ENCODE measurements at regions not wholly inside any gene's neighbourhood (a gene's known extent, or its start where the extent isn't known, plus 50 kb on each side); places are given as distances from the start of the nearest gene placed in this dataset.
A peak's percentile ranks its signal among the peaks of the same experiment; 100 is the strongest.

DNA sequence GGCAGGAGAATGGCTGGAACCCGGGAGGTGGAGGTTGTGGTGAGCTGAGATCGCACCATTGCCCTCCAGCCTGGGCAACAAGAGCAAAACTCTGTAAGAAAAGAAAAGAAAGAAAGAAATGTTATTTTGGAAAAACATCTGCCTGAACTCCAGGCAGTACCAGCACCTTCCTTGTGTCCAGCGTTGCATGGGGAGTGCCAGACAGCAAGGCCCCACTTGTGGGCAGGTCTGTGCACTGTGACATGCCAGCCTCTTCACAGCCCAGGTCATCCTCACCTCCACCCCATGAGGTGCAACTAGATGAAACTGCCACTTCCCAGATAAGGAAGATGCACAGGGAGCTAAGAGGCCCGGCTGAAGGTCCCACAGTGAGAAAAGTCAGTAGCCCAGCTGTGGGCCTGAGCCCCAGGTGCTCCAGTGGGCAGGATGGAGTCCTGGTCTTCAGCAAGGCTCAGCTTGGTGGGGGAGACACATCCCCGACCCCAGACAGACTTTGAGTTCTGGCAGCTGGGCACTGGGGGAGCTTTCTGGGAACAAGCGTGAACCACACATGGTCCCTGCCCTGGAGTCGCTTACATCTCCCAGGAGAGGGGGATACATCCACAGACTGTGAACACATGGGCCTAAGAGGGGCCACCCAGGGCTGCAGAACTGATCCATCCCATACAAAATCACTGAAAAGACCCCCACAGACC lies 146.9 kb upstream of the IER5L start:
- DNase-seq (ENCODE audit: low spot score) = no peak
- Mint-ChIP-seq H3K36me3 (ENCODE audit: low read depth) (no peaks in the 10 kb centered on the region), H3K27me3 (ENCODE audit: low read depth) (no peaks in the 10 kb centered on the region), H3K4me1 (ENCODE audit: low read depth) (peaks cover 68% of the 10 kb centered on the region), H3K9me3 (ENCODE audit: low read depth) (no peaks in the 10 kb centered on the region), H3K4me3 (ENCODE audit: unreplicated experiment) (no peak overlapping the region), H3K27ac (ENCODE audit: unreplicated experiment) (no peak overlapping the region)
- TF ChIP-seq, protein P1, sequence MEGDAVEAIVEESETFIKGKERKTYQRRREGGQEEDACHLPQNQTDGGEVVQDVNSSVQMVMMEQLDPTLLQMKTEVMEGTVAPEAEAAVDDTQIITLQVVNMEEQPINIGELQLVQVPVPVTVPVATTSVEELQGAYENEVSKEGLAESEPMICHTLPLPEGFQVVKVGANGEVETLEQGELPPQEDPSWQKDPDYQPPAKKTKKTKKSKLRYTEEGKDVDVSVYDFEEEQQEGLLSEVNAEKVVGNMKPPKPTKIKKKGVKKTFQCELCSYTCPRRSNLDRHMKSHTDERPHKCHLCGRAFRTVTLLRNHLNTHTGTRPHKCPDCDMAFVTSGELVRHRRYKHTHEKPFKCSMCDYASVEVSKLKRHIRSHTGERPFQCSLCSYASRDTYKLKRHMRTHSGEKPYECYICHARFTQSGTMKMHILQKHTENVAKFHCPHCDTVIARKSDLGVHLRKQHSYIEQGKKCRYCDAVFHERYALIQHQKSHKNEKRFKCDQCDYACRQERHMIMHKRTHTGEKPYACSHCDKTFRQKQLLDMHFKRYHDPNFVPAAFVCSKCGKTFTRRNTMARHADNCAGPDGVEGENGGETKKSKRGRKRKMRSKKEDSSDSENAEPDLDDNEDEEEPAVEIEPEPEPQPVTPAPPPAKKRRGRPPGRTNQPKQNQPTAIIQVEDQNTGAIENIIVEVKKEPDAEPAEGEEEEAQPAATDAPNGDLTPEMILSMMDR (IDR thresholded peaks at IDR 0.05) = no peak

DNA sequence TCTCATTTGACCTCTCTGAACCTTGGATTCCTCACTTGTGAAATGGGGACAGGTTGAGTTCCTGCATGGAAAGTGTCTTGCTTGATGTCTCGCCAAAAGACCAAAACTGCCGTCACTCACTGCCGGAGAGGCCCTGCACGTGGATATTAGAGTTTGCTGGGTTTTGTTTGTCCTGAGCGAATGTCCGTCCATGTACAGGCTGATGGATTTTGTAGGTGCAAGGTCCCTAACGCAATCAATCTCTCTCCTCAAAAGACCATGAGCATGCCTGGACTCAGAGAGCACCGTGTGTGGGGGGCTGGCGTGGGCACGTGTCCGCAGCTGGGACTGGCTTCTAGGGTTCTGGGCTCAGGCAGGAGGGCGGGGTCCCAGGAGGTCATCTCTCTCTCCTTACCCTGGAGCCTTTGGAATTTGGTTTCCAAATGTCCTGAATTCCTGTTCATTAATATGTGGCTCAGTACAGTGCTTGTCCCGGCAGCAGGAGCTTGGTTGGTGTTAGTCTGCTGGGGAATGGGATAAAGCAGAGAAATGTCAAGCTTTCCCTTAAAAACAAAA lies 146.0 kb upstream of the IER5L start:
- no peak overlapping the region for H3K4me3 Mint-ChIP-seq (ENCODE audit: unreplicated experiment)
- TF ChIP-seq, protein P1 (IDR thresholded peaks at IDR 0.05) = no peak
- peaks cover 73% of the 10 kb centered on the region for H3K4me1 Mint-ChIP-seq (ENCODE audit: low read depth)
- H3K36me3 Mint-ChIP-seq (ENCODE audit: low read depth) = no peaks in the 10 kb centered on the region
- peak overlapping the region; percentile 71 for H3K27ac Mint-ChIP-seq (ENCODE audit: unreplicated experiment)
- H3K9me3 Mint-ChIP-seq (ENCODE audit: low read depth) = no peaks in the 10 kb centered on the region
- H3K27me3 Mint-ChIP-seq (ENCODE audit: low read depth) = no peaks in the 10 kb centered on the region
- DNase-seq (ENCODE audit: low spot score) = peak; percentile 28

DNA sequence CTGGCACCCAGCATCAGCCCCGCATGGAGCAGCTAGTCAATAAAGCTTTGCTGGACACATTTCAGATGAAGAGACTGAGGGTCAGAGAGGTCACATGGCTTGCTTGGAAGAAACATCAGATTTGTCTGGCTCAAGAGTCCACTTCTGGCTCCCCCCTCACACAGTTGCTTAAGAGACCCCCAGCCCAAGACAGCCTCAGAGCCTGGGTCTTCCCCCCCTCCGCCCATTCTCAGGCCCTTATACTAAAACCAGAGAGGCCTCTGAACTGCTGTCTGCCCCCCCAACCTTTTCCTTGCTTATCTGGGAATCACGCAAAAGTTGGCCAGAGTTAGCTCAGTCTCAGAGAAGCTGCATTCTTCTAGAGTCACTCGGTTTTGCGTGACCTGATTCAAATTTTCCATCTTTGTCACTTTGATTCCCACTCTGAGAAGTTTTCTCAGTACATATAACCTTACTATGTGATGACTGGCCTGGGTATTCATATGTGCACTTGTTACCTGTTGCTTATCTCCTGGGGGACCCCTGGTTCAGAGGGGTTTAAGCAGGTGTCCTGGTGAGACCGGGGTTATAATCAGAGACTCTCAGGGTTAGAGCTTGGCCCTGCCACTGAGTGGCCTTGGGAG lies 145.4 kb upstream of the IER5L start:
- Mint-ChIP-seq H3K27me3 (ENCODE audit: low read depth) (no peaks in the 10 kb centered on the region), H3K9me3 (ENCODE audit: low read depth) (no peaks in the 10 kb centered on the region), H3K36me3 (ENCODE audit: low read depth) (no peaks in the 10 kb centered on the region), H3K4me3 (ENCODE audit: unreplicated experiment) (no peak overlapping the region), H3K4me1 (ENCODE audit: low read depth) (peaks cover 73% of the 10 kb centered on the region), H3K27ac (ENCODE audit: unreplicated experiment) (peak overlapping the region; percentile 71)
- TF ChIP-seq, protein P1 (IDR thresholded peaks at IDR 0.05) = no peak
- DNase-seq (ENCODE audit: low spot score) = no peak

DNA sequence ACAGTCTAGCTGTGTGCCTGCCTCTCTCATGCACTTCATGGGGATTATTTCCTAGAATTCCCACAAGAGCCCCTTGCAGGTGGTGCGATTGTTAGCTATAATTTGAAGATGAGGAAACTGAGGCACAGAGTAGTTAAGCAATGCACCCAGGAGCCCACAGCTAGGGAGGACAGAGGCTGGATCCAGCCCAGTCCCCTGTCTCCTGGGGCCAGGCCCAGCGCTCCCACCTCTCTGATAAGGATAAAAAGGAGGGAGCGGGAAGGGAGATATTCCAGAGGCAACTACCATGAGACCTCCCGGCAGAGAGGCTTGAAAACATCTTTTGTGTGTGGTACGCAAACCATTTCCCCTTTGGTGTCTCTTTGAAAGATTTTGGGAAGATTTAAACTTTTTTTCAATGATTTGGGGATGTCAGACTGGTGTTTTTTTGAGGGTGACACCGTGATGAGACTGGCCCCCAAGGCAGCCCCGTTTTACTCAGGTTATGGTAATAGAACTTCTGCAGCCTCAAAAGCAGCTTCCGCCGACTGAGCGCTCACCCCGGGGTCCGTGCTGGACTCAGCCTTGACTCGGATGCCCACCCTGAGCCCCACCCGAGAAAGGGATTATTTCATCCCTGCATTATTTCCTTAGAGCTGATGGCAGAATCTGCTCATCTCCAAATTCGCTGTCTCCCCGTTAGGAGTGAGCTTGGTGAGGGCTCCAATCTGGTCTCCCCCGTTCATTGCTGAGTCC lies 144.7 kb upstream of the IER5L start:
- H3K4me1 Mint-ChIP-seq (ENCODE audit: low read depth) = peaks cover 73% of the 10 kb centered on the region
- H3K4me3 Mint-ChIP-seq (ENCODE audit: unreplicated experiment) = no peak overlapping the region
- H3K27ac Mint-ChIP-seq (ENCODE audit: unreplicated experiment) = peak overlapping the region; percentile 73

More for the DNA sequence above, 144.7 kb upstream of the IER5L start:
- TF ChIP-seq, protein P1 (IDR thresholded peaks at IDR 0.05) = no peak
- DNase-seq (ENCODE audit: low spot score) = peak; percentile 48
- H3K36me3 Mint-ChIP-seq (ENCODE audit: low read depth) = no peaks in the 10 kb centered on the region
- no peaks in the 10 kb centered on the region for H3K9me3 Mint-ChIP-seq (ENCODE audit: low read depth)
- H3K27me3 Mint-ChIP-seq (ENCODE audit: low read depth) = no peaks in the 10 kb centered on the region

Data from chondrocyte (in vitro differentiated cells).